HepG2 (cell line): ENCODE measurements at regions not wholly inside any gene's neighbourhood (a gene's known extent, or its start where the extent isn't known, plus 50 kb on each side); places are given as distances from the start of the nearest gene placed in this dataset.

Experiments used
- CBFB ChIP-seq: sonication (generic); formaldehyde crosslinking; IDR thresholded peaks from 2 replicates; pipeline ENCODE4 v1.4.0; 2020; ENCODE audit warnings: missing genetic modification reagents
- CCAR2 ChIP-seq: fragments of 200-400 bp; formaldehyde crosslinking; optimal IDR thresholded peaks from 2 replicates; pipeline ENCODE3; 2018; ENCODE audit warnings: low read depth, mild to moderate bottlenecking, low read length, moderate library complexity
- FOXJ3 ChIP-seq: sonication (generic); formaldehyde crosslinking; IDR thresholded peaks from 2 replicates; pipeline ENCODE4 v1.4.0; 2020; ENCODE audit warnings: missing genetic modification reagents, mild to moderate bottlenecking, borderline replicate concordance
- JUND ChIP-seq: sonication (generic); formaldehyde crosslinking; IDR thresholded peaks from 2 replicates; pipeline ENCODE4 v1.8.0; 2022; ENCODE audit warnings: mild to moderate bottlenecking, missing genetic modification reagents
- KDM3A ChIP-seq: IDR thresholded peaks from 2 replicates; pipeline ENCODE4 v1.6.1; 2018; ENCODE audit warnings: low read depth, missing compliant biosample characterization
- KDM5A ChIP-seq: fragments of 200-600 bp; sonication (generic); IDR thresholded peaks from 2 replicates; pipeline ENCODE4 v1.7.0; 2018; ENCODE audit warnings: antibody characterized with exemption, mild to moderate bottlenecking, low read length, borderline replicate concordance
- KLF15 ChIP-seq: sonication (generic); formaldehyde crosslinking; IDR thresholded peaks from 2 replicates; pipeline ENCODE4 v1.8.1; 2023; ENCODE audit warnings: borderline replicate concordance, mild to moderate bottlenecking, inconsistent platforms, missing genetic modification reagents, mixed read lengths
- MBNL3 ChIP-seq: fragments of 250-450 bp; sonication (Bioruptor Pico); conservative IDR thresholded peaks from 2 replicates; pipeline ENCODE4 v1.8.0; 2022; ENCODE audit warnings: mild to moderate bottlenecking, inconsistent platforms
- MIXL1 ChIP-seq: IDR thresholded peaks from 2 replicates; pipeline ENCODE4 v1.6.1; 2016
- MXD4 ChIP-seq: IDR thresholded peaks from 2 replicates; pipeline ENCODE4 v1.6.1; 2016; ENCODE audit warnings: mild to moderate bottlenecking, missing biosample characterization, missing genetic modification reagents
- PCBP1 ChIP-seq: fragments of 200-400 bp; formaldehyde crosslinking; IDR thresholded peaks from 2 replicates; pipeline ENCODE4 v1.6.1; 2017; ENCODE audit warnings: mild to moderate bottlenecking, low read depth, low read length, borderline replicate concordance
- REST ChIP-seq, 2 experiments: IDR thresholded peaks; 2 replicates each; pipeline ENCODE4 v1.6.1; 2011 to 2012; ENCODE audit warnings: low read length in 2 of 2, borderline replicate concordance in 1 of 2, low read depth in 1 of 2, mild to moderate bottlenecking in 1 of 2, moderate library complexity in 1 of 2
- SIN3A ChIP-seq: IDR thresholded peaks from 2 replicates; pipeline ENCODE4 v1.6.1; 2011; ENCODE audit warnings: low read depth, mild to moderate bottlenecking, control low read depth, low read length, borderline replicate concordance
- ZNF441 ChIP-seq: sonication (generic); formaldehyde crosslinking; IDR thresholded peaks from 2 replicates; pipeline ENCODE4 v1.7.0; 2021; ENCODE audit warnings: missing genetic modification reagents, borderline replicate concordance
- ZNF772 ChIP-seq: sonication (generic); formaldehyde crosslinking; IDR thresholded peaks from 2 replicates; pipeline ENCODE4 v1.5.0; 2020; ENCODE audit warnings: mild to moderate bottlenecking, missing genetic modification reagents
- TF ChIP-seq, protein P1 (sequence below): sonication (generic); formaldehyde crosslinking; IDR thresholded peaks from 2 replicates; pipeline ENCODE4 v1.5.1; 2020; ENCODE audit warnings: mild to moderate bottlenecking, moderate library complexity, missing genetic modification reagents
- TF ChIP-seq, protein P2 (sequence below): sonication (generic); formaldehyde crosslinking; IDR thresholded peaks from 2 replicates; pipeline ENCODE4 v1.8.0; 2022; ENCODE audit warnings: missing genetic modification reagents, mild to moderate bottlenecking, moderate library complexity, borderline replicate concordance
- TF ChIP-seq, protein P3 (sequence below): IDR thresholded peaks from 2 replicates; pipeline ENCODE4 v1.6.1; 2016; ENCODE audit warnings: low read depth

- TF ChIP-seq, protein P1, sequence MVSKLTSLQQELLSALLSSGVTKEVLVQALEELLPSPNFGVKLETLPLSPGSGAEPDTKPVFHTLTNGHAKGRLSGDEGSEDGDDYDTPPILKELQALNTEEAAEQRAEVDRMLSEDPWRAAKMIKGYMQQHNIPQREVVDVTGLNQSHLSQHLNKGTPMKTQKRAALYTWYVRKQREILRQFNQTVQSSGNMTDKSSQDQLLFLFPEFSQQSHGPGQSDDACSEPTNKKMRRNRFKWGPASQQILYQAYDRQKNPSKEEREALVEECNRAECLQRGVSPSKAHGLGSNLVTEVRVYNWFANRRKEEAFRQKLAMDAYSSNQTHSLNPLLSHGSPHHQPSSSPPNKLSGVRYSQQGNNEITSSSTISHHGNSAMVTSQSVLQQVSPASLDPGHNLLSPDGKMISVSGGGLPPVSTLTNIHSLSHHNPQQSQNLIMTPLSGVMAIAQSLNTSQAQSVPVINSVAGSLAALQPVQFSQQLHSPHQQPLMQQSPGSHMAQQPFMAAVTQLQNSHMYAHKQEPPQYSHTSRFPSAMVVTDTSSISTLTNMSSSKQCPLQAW (CRISPR knock-in tag) = no peak
- TF ChIP-seq MBNL3 (CRISPR knock-in tag) (no peak), PCBP1 (no peak), KLF15 (no peak), ZNF772 (CRISPR knock-in tag) (no peak), REST (IDR thresholded peaks at IDR 0.05; ENCODE audit: borderline replicate concordance in 1 of 2, low read depth in 1 of 2, low read length in 2 of 2) (0 out of 4 replicates have a peak, but pooled peaks of 1 of the 2 experiments have one; percentile 38), KDM3A (CRISPR knock-in tag) (no peak), FOXJ3 (CRISPR knock-in tag) (peak; percentile 38; the same call in 1 of the 2 replicates), MXD4 (CRISPR knock-in tag) (no peak), MIXL1 (0 out of 2 replicates have a peak, but pooled peaks have one; percentile 51), JUND (CRISPR knock-in tag) (peak; percentile 84), ZNF441 (no peak), CCAR2 (no peak), CBFB (CRISPR knock-in tag) (no peak), SIN3A (no peak), KDM5A (no peak)
- TF ChIP-seq, protein P2, sequence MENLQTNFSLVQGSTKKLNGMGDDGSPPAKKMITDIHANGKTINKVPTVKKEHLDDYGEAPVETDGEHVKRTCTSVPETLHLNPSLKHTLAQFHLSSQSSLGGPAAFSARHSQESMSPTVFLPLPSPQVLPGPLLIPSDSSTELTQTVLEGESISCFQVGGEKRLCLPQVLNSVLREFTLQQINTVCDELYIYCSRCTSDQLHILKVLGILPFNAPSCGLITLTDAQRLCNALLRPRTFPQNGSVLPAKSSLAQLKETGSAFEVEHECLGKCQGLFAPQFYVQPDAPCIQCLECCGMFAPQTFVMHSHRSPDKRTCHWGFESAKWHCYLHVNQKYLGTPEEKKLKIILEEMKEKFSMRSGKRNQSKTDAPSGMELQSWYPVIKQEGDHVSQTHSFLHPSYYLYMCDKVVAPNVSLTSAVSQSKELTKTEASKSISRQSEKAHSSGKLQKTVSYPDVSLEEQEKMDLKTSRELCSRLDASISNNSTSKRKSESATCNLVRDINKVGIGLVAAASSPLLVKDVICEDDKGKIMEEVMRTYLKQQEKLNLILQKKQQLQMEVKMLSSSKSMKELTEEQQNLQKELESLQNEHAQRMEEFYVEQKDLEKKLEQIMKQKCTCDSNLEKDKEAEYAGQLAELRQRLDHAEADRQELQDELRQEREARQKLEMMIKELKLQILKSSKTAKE (CRISPR knock-in tag) = no peak
- TF ChIP-seq, protein P3, sequence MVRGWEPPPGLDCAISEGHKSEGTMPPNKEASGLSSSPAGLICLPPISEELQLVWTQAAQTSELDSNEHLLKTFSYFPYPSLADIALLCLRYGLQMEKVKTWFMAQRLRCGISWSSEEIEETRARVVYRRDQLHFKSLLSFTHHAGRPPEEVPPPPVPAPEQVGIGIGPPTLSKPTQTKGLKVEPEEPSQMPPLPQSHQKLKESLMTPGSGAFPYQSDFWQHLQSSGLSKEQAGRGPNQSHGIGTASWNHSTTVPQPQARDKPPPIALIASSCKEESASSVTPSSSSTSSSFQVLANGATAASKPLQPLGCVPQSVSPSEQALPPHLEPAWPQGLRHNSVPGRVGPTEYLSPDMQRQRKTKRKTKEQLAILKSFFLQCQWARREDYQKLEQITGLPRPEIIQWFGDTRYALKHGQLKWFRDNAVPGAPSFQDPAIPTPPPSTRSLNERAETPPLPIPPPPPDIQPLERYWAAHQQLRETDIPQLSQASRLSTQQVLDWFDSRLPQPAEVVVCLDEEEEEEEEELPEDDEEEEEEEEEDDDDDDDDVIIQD (CRISPR knock-in tag) = peak; percentile 99
Observed at GRCh38 chr2:186308347-186308746, 177.7 kb upstream of the ZC3H15 start (continued).
